ENCODE measurements at regions not wholly inside any gene's neighbourhood (a gene's known extent, or its start where the extent isn't known, plus 50 kb on each side); places are given as distances from the start of the nearest gene placed in this dataset.
"Not testable (repeated sequence)": the region's sequence is repeated elsewhere in the genome, so short reads cannot be mapped to it uniquely, and the experiment has no call there.

GRCh38 chr1:194858811-194859480 is 1672.5 kb upstream of the B3GALT2 start:
- not testable (repeated sequence) for DNase-seq

- no peak for DNase-seq
Measured at GRCh38 chr1:194857413-194857812, 1671.0 kb upstream of the B3GALT2 start.

GRCh38 chr1:194848846-194849245 is 1662.4 kb upstream of the B3GALT2 start:
- DNase-seq: no peak

- no peak for DNase-seq
Measured at GRCh38 chr1:194846488-194846887, 1660.1 kb upstream of the B3GALT2 start.

- no peak for DNase-seq
Measured at GRCh38 chr1:194843077-194843476, 1656.7 kb upstream of the B3GALT2 start.

GRCh38 chr1:194833111-194833510 is 1646.7 kb upstream of the B3GALT2 start:
- no peak for DNase-seq

DNA sequence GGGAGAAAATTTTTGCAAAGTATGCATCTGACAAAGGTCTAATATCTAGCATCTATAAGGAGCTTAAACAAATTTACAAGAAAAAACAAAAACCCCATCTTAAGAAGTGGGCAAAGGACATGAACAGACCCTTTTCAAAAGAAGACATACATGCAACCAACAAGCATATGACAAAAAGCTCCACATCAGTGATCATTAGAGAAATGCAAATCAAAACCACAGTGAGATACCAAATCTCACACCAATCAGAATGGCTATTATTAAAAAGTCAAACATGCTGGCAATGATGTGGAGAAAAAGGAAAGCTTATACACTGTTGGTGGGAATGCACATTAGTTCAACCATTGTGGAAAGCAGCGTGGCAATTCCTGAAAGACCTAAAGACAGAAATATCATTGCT is 1645.2 kb upstream of the B3GALT2 start:
- not testable (repeated sequence) for DNase-seq

- DNase-seq: no peak
Measured at GRCh38 chr1:194830387-194830786, 1644.0 kb upstream of the B3GALT2 start.

- DNase-seq: no peak
Measured at GRCh38 chr1:194829492-194829891, 1643.1 kb upstream of the B3GALT2 start.

GRCh38 chr1:194825382-194825781 is 1639.0 kb upstream of the B3GALT2 start:
- DNase-seq: no peak

DNA sequence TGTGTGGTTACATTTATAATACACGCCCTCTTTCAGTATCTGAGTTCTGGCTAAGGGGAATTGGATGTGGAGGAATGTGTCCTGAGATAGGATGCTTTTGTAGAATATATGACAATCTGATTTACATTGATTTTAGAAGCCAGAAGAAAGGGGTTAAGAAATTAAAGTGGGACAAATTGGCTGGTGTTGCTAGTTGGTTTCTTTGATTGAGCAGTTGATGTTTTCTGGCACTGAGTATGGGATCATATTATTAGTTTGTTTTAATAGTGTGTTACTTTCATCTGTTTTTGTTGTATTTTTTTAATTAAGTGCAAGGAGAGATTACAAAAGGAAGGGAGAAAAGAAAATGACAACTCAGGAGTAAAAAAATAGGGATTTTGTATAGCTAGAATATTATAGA is 1634.7 kb upstream of the B3GALT2 start:
- DNase-seq: no peak

DNA sequence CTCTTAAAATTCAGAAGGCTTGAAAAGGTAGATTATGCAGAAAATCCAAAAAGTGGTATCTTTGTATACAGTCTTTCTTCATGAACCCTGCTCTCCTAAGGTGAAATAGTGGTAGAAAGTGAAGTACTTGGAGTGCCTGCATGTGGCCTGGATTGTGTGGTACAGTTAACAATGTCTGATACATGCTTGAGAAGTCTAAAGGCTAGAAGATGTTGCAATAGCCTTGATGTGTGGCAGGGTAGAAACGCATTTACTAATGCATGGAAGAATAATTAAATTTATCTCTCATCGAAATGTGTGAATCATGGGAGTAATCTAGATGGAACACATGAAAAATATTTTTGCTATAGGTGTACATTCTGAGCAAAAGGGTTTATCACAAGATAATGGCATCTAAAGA is 1632.3 kb upstream of the B3GALT2 start:
- no peak for DNase-seq

DNA sequence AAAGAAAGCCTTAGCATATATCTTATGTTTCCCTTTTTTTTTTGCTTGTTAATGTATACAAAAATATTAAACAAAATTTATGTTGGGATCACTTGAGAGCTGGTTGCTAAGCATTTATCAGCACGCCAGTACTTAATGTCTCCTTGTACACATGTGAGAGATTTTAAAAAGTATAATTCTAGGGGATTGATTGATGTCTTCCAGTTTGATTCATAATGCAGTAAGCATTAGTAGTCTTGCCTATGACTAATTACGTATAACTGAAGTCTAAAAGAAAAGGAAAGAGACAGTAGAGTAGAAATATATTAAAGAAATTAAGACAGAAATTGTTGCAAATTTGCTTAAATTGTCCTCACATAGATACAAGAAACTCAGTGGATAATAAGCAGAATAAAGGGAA is 1630.4 kb upstream of the B3GALT2 start:
- no peak for DNase-seq

- no peak for DNase-seq
Measured at GRCh38 chr1:194813096-194813495, 1626.7 kb upstream of the B3GALT2 start.

DNA sequence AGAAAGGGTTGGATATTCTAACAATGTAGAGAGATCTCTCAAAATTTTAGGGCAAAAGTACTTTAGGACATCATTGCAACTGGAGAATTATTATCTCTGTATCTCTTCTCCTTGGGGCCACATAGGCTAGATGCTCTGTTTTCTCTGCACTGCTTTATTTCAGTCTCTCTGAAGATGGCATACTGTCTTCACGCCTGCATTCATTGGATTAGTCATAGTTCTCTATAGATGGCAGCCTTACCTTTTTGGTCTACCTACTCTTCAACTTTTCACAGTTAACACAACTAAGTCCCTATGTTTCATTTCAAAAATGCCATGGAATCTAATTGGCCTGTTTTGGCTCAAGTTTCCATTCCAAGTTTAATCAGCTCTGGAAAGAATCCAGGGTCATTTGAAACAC is 1623.3 kb upstream of the B3GALT2 start:
- no peak for DNase-seq

- no peak for DNase-seq
Measured at GRCh38 chr1:194809215-194809614, 1622.8 kb upstream of the B3GALT2 start.

DNA sequence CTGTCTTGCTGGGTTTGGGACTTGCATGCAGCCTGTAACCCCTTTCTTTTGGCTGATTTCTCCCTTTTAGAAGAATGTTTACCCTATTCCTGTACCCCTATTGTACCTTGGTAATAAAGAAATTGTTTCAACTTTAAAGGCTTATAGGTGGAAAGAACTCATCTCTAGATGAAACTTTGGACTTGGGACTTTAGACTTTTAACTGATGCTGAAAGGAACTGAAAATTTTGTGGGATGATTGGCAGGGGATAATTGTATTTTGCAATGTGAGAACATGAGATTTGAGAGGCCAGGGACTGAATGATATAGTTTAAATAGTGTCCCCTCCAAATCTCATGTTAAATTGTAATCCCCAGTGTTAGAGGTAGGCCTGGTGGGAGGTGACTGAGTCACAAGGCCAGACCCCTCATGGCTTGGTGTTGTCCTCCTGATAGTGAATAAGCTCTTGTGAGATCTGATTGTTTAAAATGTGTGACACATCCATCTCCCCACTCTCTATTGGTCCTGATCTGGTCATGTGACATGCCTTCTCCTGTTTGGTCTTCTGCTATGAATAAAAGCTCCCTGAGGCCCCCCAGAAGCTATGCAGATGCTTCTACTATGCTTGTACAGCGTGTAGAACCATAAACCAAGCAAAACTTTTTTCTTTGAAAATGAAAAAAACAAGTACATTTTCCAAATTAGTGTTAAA is 1621.3 kb upstream of the B3GALT2 start:
- no peak for DNase-seq

DNA sequence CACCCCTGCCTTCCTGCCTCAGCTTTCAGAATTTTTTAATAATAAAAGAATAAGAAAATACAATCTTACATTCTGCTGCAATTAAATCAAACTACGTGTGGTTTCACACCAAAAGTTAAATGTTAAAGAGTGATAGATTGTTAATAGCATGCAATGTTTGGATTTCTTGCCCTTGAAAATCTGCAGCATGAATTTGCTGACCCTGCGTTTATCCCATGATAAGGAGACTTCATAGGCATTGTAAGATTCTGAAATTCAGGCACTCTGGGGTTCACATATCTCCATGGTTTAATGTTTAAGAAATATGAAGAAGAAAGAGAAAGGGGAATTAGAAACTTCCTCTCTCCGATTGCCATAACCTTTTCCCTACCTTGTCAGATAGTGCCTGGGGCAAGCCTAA is 1616.2 kb upstream of the B3GALT2 start:
- DNase-seq: no peak

GRCh38 chr1:194795917-194796593 is 1609.6 kb upstream of the B3GALT2 start:
- DNase-seq: no peak

GRCh38 chr1:194787001-194787400 is 1600.6 kb upstream of the B3GALT2 start:
- no peak for DNase-seq

DNA sequence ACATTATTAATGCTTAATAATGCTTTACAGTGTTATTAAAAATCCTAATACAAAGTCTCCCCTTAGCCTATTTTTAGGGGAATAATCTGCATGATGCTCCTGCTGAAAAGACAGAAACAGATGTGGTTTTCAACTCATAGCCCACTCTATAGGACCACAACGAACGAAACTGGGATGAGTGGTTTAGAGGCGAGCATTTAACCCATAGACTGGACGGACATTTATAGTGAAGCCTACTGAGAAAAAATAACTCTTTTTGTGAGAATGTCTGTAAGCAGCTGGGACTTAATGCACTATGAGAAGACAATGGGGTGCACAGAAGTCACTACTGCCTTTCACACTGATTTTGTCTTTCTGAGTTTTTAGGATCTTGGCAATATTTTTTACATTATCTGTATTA is 1599.6 kb upstream of the B3GALT2 start:
- no peak for DNase-seq

- no peak for DNase-seq
Measured at GRCh38 chr1:194776657-194777056, 1590.2 kb upstream of the B3GALT2 start.

- no peak for DNase-seq
Measured at GRCh38 chr1:194774535-194774934, 1588.1 kb upstream of the B3GALT2 start.
